GM23338 (cell line): ENCODE measurements at regions not wholly inside any gene's neighbourhood (a gene's known extent, or its start where the extent isn't known, plus 50 kb on each side); places are given as distances from the start of the nearest gene placed in this dataset.

ENCODE experiments used
- ATAC-seq: fragments of 200-7000 bp; cut with Tn5 transposase; 3 replicates; pipeline ENCODE4 v1.9.1; 2020
- DNase-seq: peaks from one replicate; pipeline ENCODE4 v3.0.0-alpha.2; 2015; ENCODE audit warnings: low spot score
- H2AFZ ChIP-seq: fragments of 200-600 bp; sonication (generic); 2 replicates; pipeline ENCODE4 v1.8.0; 2016; ENCODE audit warnings: antibody characterized with exemption, mild to moderate bottlenecking, moderate library complexity
- H3F3A ChIP-seq: fragments of 200-600 bp; sonication (generic); replicated peaks from 2 replicates; pipeline ENCODE4 v1.8.0; 2017; ENCODE audit warnings: antibody characterized with exemption, mixed run types, low read depth
- H3K27ac ChIP-seq: fragments of 200-600 bp; sonication (generic); 2 replicates; pipeline ENCODE4 v1.6.1; 2016; ENCODE audit warnings: low read depth
- H3K27me3 ChIP-seq: fragments of 200-600 bp; sonication (generic); 2 replicates; pipeline ENCODE4 v1.8.0; 2016; ENCODE audit warnings: mild to moderate bottlenecking, mixed run types, moderate library complexity; ENCODE audit not compliant: insufficient read depth
- H3K36me3 ChIP-seq: fragments of 200-600 bp; sonication (generic); 2 replicates; pipeline ENCODE4 v1.8.0; 2016; ENCODE audit warnings: mild to moderate bottlenecking; ENCODE audit not compliant: insufficient read depth
- H3K4me1 ChIP-seq: fragments of 200-600 bp; sonication (generic); 2 replicates; pipeline ENCODE4 v1.8.0; 2016; ENCODE audit warnings: mild to moderate bottlenecking, moderate library complexity; ENCODE audit not compliant: insufficient read depth
- H3K4me2 ChIP-seq: fragments of 200-600 bp; sonication (generic); 2 replicates; pipeline ENCODE4 v1.7.1; 2017; ENCODE audit warnings: mixed run types
- H3K4me3 ChIP-seq: fragments of 200-600 bp; sonication (generic); 2 replicates; pipeline ENCODE4 v1.6.1; 2016; ENCODE audit warnings: mixed run types
- H3K79me2 ChIP-seq: fragments of 200-600 bp; sonication (generic); replicated peaks from 2 replicates; pipeline ENCODE4 v1.8.0; 2017; ENCODE audit warnings: mild to moderate bottlenecking; ENCODE audit not compliant: insufficient read depth
- H3K9me2 ChIP-seq: fragments of 200-600 bp; sonication (generic); 2 replicates; pipeline ENCODE4 v1.8.0; 2017; ENCODE audit not compliant: insufficient read depth
- H4K20me1 ChIP-seq: fragments of 200-600 bp; sonication (generic); replicated peaks from 2 replicates; pipeline ENCODE4 v1.8.0; 2017; ENCODE audit warnings: mild to moderate bottlenecking; ENCODE audit not compliant: insufficient read depth
- H3K27ac Mint-ChIP-seq: 2 replicates; pipeline ENCODE4 v1.8.0; 2020; ENCODE audit warnings: inconsistent platforms, mild to moderate bottlenecking, moderate library complexity, mixed read lengths
- H3K27me3 Mint-ChIP-seq: 3 replicates; pipeline ENCODE4 v1.8.0; 2022; ENCODE audit warnings: low read depth, mild to moderate bottlenecking, moderate library complexity, mixed read lengths, inconsistent platforms; ENCODE audit not compliant: insufficient read depth, poor library complexity
- H3K36me3 Mint-ChIP-seq: 3 replicates; pipeline ENCODE4 v1.8.0; 2021; ENCODE audit warnings: low read depth, mild to moderate bottlenecking, inconsistent platforms, moderate library complexity, mixed read lengths
- H3K4me1 Mint-ChIP-seq: 3 replicates; pipeline ENCODE4 v1.8.0; 2020; ENCODE audit warnings: mild to moderate bottlenecking, inconsistent platforms, mixed read lengths
- H3K4me3 Mint-ChIP-seq: 3 replicates; pipeline ENCODE4 v1.8.0; 2021; ENCODE audit warnings: moderate library complexity, mild to moderate bottlenecking, inconsistent platforms, mixed read lengths
- H3K9me3 Mint-ChIP-seq: 3 replicates; pipeline ENCODE4 v1.8.0; 2020; ENCODE audit warnings: moderate library complexity, mild to moderate bottlenecking, inconsistent platforms, mixed read lengths
- CREB1 ChIP-seq: fragments of 250-450 bp; sonication (Bioruptor Pico); IDR thresholded peaks from 2 replicates; pipeline ENCODE4 v1.5.0; 2020; ENCODE audit warnings: low read depth, mild to moderate bottlenecking, moderate library complexity
- EZH2 ChIP-seq: fragments of 200-600 bp; sonication (generic); IDR thresholded peaks from one replicate; pipeline ENCODE4 v1.8.0; 2017; ENCODE audit warnings: antibody characterized with exemption, mild to moderate bottlenecking, low read depth; ENCODE audit not compliant: unreplicated experiment
- EZH2phosphoT487 ChIP-seq: fragments of 200-600 bp; sonication (generic); IDR thresholded peaks from one replicate; pipeline ENCODE4 v1.8.1; 2018; ENCODE audit warnings: antibody characterized with exemption; ENCODE audit not compliant: unreplicated experiment
- JUNB ChIP-seq: IDR thresholded peaks from one replicate; pipeline ENCODE4 v1.6.1; 2016; ENCODE audit warnings: antibody characterized with exemption; ENCODE audit not compliant: unreplicated experiment
- NANOG ChIP-seq: IDR thresholded peaks from 2 replicates; pipeline ENCODE4 v1.6.1; 2016; ENCODE audit warnings: antibody characterized with exemption, borderline replicate concordance
- POLR2AphosphoS5 ChIP-seq: IDR thresholded peaks from 2 replicates; pipeline ENCODE4 v1.6.1; 2016; ENCODE audit warnings: antibody characterized with exemption, low read depth
- STAT1 ChIP-seq: IDR thresholded peaks from one replicate; pipeline ENCODE4 v1.6.1; 2016; ENCODE audit warnings: antibody characterized with exemption; ENCODE audit not compliant: unreplicated experiment
- ZNF114 ChIP-seq: fragments of 250-450 bp; sonication (Bioruptor Pico); IDR thresholded peaks from 2 replicates; pipeline ENCODE4 v1.5.0; 2020; ENCODE audit warnings: mild to moderate bottlenecking, moderate library complexity
- ZNF331 ChIP-seq: fragments of 250-450 bp; sonication (Bioruptor Pico); IDR thresholded peaks from 2 replicates; pipeline ENCODE4 v1.5.0; 2020; ENCODE audit warnings: low read depth, mild to moderate bottlenecking, moderate library complexity
- TF ChIP-seq, protein P1 (sequence below): IDR thresholded peaks from 2 replicates; pipeline ENCODE4 v1.6.1; 2016; ENCODE audit warnings: antibody characterized with exemption
- TF ChIP-seq, protein P2 (sequence below): fragments of 250-450 bp; sonication (Bioruptor Pico); IDR thresholded peaks from 2 replicates; pipeline ENCODE4 v1.5.0; 2020; ENCODE audit warnings: mild to moderate bottlenecking, moderate library complexity
- TF ChIP-seq, protein P3 (sequence below): IDR thresholded peaks from one replicate; pipeline ENCODE4 v1.6.1; 2018; ENCODE audit warnings: antibody characterized with exemption; ENCODE audit not compliant: unreplicated experiment
- TF ChIP-seq, protein P4 (sequence below), 2 experiments: fragments of 200-600 bp in 1 of 2; sonication (generic) in 1 of 2; conservative IDR thresholded peaks; 2 replicates each; pipeline versions ENCODE4 v1.5.1 to v1.6.1; 2016 to 2017; ENCODE audit warnings: antibody characterized with exemption in 2 of 2, low read depth in 2 of 2, mild to moderate bottlenecking in 2 of 2, moderate library complexity in 1 of 2

DNA sequence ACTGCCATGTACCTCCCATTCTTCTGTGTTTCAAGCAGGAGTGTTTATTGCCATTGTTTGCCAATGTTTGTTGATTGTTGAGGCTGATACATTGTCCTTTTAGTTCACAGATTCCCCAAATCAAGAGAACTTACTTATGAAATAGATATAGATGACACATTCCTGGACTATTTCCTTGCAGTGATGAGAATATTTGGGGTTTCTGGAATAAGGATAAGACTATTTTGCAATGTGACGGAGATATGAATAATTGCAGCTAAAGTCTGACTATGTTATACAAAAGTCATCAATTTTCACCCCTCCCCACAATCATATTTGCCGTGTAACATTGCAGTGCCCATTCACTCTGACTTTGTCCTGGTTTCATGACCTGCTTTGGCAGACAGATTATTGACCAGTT is 460.8 kb downstream of the CDH10 start:
- Histone ChIP-seq H3K27me3 (no peaks in the 10 kb centered on the region), H3K4me2 (no peak overlapping the region), H3K9me2 (no peaks in the 10 kb centered on the region), H2AFZ (no peak overlapping the region), H3K4me3 (no peak overlapping the region), H4K20me1 (no peaks in the 10 kb centered on the region), H3F3A (no peaks in the 10 kb centered on the region), H3K27ac (no peak overlapping the region), H3K79me2 (no peaks in the 10 kb centered on the region), H3K4me1 (no peaks in the 10 kb centered on the region), H3K36me3 (no peaks in the 10 kb centered on the region)
- no peak for TF ChIP-seq EZH2
- TF ChIP-seq EZH2phosphoT487, result no peak
- TF ChIP-seq, protein P1, sequence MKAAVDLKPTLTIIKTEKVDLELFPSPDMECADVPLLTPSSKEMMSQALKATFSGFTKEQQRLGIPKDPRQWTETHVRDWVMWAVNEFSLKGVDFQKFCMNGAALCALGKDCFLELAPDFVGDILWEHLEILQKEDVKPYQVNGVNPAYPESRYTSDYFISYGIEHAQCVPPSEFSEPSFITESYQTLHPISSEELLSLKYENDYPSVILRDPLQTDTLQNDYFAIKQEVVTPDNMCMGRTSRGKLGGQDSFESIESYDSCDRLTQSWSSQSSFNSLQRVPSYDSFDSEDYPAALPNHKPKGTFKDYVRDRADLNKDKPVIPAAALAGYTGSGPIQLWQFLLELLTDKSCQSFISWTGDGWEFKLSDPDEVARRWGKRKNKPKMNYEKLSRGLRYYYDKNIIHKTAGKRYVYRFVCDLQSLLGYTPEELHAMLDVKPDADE, result no peak
- TF ChIP-seq POLR2AphosphoS5, result no peak
- TF ChIP-seq CREB1 (CRISPR knock-in tag), result no peak
- TF ChIP-seq, protein P2, sequence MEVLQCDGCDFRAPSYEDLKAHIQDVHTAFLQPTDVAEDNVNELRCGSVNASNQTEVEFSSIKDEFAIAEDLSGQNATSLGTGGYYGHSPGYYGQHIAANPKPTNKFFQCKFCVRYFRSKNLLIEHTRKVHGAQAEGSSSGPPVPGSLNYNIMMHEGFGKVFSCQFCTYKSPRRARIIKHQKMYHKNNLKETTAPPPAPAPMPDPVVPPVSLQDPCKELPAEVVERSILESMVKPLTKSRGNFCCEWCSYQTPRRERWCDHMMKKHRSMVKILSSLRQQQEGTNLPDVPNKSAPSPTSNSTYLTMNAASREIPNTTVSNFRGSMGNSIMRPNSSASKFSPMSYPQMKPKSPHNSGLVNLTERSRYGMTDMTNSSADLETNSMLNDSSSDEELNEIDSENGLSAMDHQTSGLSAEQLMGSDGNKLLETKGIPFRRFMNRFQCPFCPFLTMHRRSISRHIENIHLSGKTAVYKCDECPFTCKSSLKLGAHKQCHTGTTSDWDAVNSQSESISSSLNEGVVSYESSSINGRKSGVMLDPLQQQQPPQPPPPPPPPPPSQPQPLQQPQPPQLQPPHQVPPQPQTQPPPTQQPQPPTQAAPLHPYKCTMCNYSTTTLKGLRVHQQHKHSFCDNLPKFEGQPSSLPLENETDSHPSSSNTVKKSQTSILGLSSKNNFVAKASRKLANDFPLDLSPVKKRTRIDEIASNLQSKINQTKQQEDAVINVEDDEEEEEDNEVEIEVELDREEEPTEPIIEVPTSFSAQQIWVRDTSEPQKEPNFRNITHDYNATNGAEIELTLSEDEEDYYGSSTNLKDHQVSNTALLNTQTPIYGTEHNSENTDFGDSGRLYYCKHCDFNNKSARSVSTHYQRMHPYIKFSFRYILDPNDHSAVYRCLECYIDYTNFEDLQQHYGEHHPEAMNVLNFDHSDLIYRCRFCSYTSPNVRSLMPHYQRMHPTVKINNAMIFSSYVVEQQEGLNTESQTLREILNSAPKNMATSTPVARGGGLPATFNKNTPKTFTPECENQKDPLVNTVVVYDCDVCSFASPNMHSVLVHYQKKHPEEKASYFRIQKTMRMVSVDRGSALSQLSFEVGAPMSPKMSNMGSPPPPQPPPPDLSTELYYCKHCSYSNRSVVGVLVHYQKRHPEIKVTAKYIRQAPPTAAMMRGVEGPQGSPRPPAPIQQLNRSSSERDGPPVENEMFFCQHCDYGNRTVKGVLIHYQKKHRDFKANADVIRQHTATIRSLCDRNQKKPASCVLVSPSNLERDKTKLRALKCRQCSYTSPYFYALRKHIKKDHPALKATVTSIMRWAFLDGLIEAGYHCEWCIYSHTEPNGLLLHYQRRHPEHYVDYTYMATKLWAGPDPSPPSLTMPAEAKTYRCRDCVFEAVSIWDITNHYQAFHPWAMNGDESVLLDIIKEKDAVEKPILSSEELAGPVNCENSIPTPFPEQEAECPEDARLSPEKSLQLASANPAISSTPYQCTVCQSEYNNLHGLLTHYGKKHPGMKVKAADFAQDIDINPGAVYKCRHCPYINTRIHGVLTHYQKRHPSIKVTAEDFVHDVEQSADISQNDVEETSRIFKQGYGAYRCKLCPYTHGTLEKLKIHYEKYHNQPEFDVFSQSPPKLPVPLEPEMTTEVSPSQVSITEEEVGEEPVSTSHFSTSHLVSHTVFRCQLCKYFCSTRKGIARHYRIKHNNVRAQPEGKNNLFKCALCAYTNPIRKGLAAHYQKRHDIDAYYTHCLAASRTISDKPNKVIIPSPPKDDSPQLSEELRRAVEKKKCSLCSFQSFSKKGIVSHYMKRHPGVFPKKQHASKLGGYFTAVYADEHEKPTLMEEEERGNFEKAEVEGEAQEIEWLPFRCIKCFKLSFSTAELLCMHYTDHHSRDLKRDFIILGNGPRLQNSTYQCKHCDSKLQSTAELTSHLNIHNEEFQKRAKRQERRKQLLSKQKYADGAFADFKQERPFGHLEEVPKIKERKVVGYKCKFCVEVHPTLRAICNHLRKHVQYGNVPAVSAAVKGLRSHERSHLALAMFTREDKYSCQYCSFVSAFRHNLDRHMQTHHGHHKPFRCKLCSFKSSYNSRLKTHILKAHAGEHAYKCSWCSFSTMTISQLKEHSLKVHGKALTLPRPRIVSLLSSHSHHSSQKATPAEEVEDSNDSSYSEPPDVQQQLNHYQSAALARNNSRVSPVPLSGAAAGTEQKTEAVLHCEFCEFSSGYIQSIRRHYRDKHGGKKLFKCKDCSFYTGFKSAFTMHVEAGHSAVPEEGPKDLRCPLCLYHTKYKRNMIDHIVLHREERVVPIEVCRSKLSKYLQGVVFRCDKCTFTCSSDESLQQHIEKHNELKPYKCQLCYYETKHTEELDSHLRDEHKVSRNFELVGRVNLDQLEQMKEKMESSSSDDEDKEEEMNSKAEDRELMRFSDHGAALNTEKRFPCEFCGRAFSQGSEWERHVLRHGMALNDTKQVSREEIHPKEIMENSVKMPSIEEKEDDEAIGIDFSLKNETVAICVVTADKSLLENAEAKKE, result no peak
- TF ChIP-seq, protein P3, sequence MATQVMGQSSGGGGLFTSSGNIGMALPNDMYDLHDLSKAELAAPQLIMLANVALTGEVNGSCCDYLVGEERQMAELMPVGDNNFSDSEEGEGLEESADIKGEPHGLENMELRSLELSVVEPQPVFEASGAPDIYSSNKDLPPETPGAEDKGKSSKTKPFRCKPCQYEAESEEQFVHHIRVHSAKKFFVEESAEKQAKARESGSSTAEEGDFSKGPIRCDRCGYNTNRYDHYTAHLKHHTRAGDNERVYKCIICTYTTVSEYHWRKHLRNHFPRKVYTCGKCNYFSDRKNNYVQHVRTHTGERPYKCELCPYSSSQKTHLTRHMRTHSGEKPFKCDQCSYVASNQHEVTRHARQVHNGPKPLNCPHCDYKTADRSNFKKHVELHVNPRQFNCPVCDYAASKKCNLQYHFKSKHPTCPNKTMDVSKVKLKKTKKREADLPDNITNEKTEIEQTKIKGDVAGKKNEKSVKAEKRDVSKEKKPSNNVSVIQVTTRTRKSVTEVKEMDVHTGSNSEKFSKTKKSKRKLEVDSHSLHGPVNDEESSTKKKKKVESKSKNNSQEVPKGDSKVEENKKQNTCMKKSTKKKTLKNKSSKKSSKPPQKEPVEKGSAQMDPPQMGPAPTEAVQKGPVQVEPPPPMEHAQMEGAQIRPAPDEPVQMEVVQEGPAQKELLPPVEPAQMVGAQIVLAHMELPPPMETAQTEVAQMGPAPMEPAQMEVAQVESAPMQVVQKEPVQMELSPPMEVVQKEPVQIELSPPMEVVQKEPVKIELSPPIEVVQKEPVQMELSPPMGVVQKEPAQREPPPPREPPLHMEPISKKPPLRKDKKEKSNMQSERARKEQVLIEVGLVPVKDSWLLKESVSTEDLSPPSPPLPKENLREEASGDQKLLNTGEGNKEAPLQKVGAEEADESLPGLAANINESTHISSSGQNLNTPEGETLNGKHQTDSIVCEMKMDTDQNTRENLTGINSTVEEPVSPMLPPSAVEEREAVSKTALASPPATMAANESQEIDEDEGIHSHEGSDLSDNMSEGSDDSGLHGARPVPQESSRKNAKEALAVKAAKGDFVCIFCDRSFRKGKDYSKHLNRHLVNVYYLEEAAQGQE, result no peak
- TF ChIP-seq ZNF114, result no peak
- TF ChIP-seq ZNF331, result no peak
- no peak for TF ChIP-seq NANOG
- no peak for TF ChIP-seq STAT1
- no peak for TF ChIP-seq JUNB
- TF ChIP-seq, protein P4, sequence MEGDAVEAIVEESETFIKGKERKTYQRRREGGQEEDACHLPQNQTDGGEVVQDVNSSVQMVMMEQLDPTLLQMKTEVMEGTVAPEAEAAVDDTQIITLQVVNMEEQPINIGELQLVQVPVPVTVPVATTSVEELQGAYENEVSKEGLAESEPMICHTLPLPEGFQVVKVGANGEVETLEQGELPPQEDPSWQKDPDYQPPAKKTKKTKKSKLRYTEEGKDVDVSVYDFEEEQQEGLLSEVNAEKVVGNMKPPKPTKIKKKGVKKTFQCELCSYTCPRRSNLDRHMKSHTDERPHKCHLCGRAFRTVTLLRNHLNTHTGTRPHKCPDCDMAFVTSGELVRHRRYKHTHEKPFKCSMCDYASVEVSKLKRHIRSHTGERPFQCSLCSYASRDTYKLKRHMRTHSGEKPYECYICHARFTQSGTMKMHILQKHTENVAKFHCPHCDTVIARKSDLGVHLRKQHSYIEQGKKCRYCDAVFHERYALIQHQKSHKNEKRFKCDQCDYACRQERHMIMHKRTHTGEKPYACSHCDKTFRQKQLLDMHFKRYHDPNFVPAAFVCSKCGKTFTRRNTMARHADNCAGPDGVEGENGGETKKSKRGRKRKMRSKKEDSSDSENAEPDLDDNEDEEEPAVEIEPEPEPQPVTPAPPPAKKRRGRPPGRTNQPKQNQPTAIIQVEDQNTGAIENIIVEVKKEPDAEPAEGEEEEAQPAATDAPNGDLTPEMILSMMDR (conservative IDR thresholded peaks at IDR 0.05; ENCODE audit: low read depth in 2 of 2), result no peak
- Mint-ChIP-seq H3K4me3 (no peak overlapping the region), H3K27ac (no peak overlapping the region), H3K4me1 (no peaks in the 10 kb centered on the region), H3K27me3 (no peaks in the 10 kb centered on the region), H3K9me3 (peaks cover 2% of the 10 kb centered on the region; the same call in 2 of the 3 replicates), H3K36me3 (no peaks in the 10 kb centered on the region; the same call in 2 of the 3 replicates)
- DNase-seq (no peak), ATAC-seq (no peak)
